ENCODE measurements at regions not wholly inside any gene's neighbourhood (a gene's known extent, or its start where the extent isn't known, plus 50 kb on each side); places are given as distances from the start of the nearest gene placed in this dataset.

- TF ChIP-seq CTCF (IDR thresholded peaks at IDR 0.05) (no peak), POLR2A (IDR thresholded peaks at IDR 0.05) (no peak)
Observed at GRCh38 chr4:44848466-44848865, 122.1 kb upstream of the GNPDA2 start.
